Keratinocyte (primary cell): ENCODE measurements at regions not wholly inside any gene's neighbourhood (a gene's known extent, or its start where the extent isn't known, plus 50 kb on each side); places are given as distances from the start of the nearest gene placed in this dataset.

Experiments used
- DNase-seq: peaks from one replicate; pipeline ENCODE4 v3.0.0-alpha.2; 2011; ENCODE audit warnings: low read depth, missing footprints, low spot score
- FAIRE-seq: peaks from 2 replicates; lab custom pipeline; 2011; peaks lifted over from hg19 to GRCh38; lab: Jason Lieb, UNC
- H2AFZ ChIP-seq: 2 replicates; pipeline ENCODE4 v1.6.0; 2012; ENCODE audit warnings: low read length, control low read depth, inconsistent platforms; ENCODE audit not compliant: control insufficient read depth
- H3K27ac ChIP-seq: 2 replicates; pipeline ENCODE4 v1.5.1; 2011; ENCODE audit warnings: low read length; ENCODE audit not compliant: control insufficient read depth, insufficient read depth
- H3K27me3 ChIP-seq: 3 replicates; pipeline ENCODE4 v1.6.0; 2011; ENCODE audit warnings: low read length; ENCODE audit not compliant: control insufficient read depth, insufficient read depth; ENCODE audit errors: extremely low read depth
- H3K36me3 ChIP-seq, 2 experiments: 2 replicates in 1 of 2; 3 replicates in 1 of 2; pipeline ENCODE4 v1.5.1; 2011; ENCODE audit warnings: low read length in 2 of 2, mild to moderate bottlenecking in 1 of 2; ENCODE audit not compliant: control insufficient read depth in 2 of 2, insufficient read depth in 2 of 2; ENCODE audit errors: extremely low read depth in 1 of 2
- H3K4me1 ChIP-seq: 3 replicates; pipeline ENCODE4 v1.5.1; 2011; ENCODE audit warnings: low read length; ENCODE audit not compliant: control insufficient read depth, insufficient read depth; ENCODE audit errors: extremely low read depth
- H3K4me2 ChIP-seq: 3 replicates; pipeline ENCODE4 v1.6.0; 2011; ENCODE audit warnings: low read depth, low read length; ENCODE audit not compliant: control insufficient read depth, insufficient read depth; ENCODE audit errors: extremely low read depth
- H3K4me3 ChIP-seq, 3 experiments: fragments of 200-600 bp in 1 of 3; sonication (generic) in 1 of 3; 2 replicates in 2 of 3; 3 replicates in 1 of 3; pipeline ENCODE4 v1.5.1; 2011 to 2016; ENCODE audit warnings: low read length in 3 of 3, mild to moderate bottlenecking in 3 of 3, control low read depth in 2 of 3, inconsistent platforms in 1 of 3, low read depth in 1 of 3, mixed read lengths in 1 of 3, mixed run types in 1 of 3, moderate library complexity in 1 of 3; ENCODE audit not compliant: control insufficient read depth in 2 of 3, insufficient read depth in 2 of 3; ENCODE audit errors: extremely low read depth in 1 of 3
- H3K79me2 ChIP-seq: 2 replicates; pipeline ENCODE4 v1.6.0; 2012; ENCODE audit warnings: low read length; ENCODE audit not compliant: control insufficient read depth, insufficient read depth
- H3K9ac ChIP-seq: 3 replicates; pipeline ENCODE4 v1.6.0; 2011; ENCODE audit warnings: low read length; ENCODE audit not compliant: control insufficient read depth, insufficient read depth; ENCODE audit errors: extremely low read depth
- H3K9me1 ChIP-seq: 3 replicates; pipeline ENCODE4 v1.6.0; 2011; ENCODE audit warnings: low read length; ENCODE audit not compliant: control insufficient read depth, insufficient read depth; ENCODE audit errors: extremely low read depth
- H3K9me3 ChIP-seq: 2 replicates; pipeline ENCODE4 v1.5.1; 2012; ENCODE audit warnings: low read depth, low read length; ENCODE audit not compliant: control insufficient read depth
- H4K20me1 ChIP-seq: 3 replicates; pipeline ENCODE4 v1.6.0; 2011; ENCODE audit warnings: low read length; ENCODE audit not compliant: control insufficient read depth, insufficient read depth; ENCODE audit errors: extremely low read depth
- EZH2 ChIP-seq: IDR thresholded peaks from one replicate; pipeline ENCODE4 v1.6.1; 2012; ENCODE audit warnings: inconsistent platforms, mild to moderate bottlenecking, low read length, moderate library complexity
- dilution Hi-C: fragments of 300-500 bp; cut with MboI; formaldehyde crosslinking; loops from one replicate; pipeline ENCODE4 v1.7.0; 2020; ENCODE audit warnings: low sequenced_read_pairs; ENCODE audit not compliant: extremely low pct_ligation_motif_present
- TF ChIP-seq, protein P1 (sequence below), 3 experiments: IDR thresholded peaks in 1 of 3; conservative IDR thresholded peaks in 1 of 3; optimal IDR thresholded peaks in 1 of 3; 2 replicates in 2 of 3; 3 replicates in 1 of 3; pipeline versions ENCODE3 to v1.5.1; 2011; ENCODE audit warnings: low read length in 3 of 3, mild to moderate bottlenecking in 3 of 3, moderate library complexity in 2 of 3, control low read depth in 1 of 3, inconsistent platforms in 1 of 3; ENCODE audit not compliant: insufficient read depth in 2 of 3; ENCODE audit errors: extremely low read depth in 1 of 3

DNA sequence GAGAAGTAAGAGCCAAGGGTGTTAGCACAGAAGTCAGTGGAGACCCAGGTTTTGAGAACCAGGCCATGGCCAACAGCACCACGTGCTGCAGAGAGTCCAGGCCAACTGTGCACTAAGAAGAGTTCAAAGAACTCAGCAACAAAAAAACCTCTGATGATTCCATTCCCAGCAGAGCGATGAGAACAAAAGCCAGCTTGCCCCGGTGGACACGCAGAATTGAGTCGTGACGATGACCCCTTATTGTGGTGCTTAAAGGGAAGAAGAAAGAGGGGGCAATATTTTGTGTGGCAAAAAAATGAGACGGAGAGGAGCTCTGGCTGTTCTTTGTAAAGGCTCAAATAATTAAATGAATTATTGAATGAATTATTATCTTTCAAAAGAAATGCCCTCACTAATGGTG lies 468.3 kb upstream of the AUTS2 start:
- Histone ChIP-seq H2AFZ (no peak overlapping the region), H3K4me2 (no peak overlapping the region), H3K36me3 (no peaks in the 10 kb centered on the region), H4K20me1 (no peaks in the 10 kb centered on the region), H3K9me3 (no peaks in the 10 kb centered on the region), H3K4me1 (no peaks in the 10 kb centered on the region), H3K27ac (no peak overlapping the region), H3K9ac (no peak overlapping the region), H3K79me2 (no peaks in the 10 kb centered on the region), H3K9me1 (no peaks in the 10 kb centered on the region), H3K27me3 (no peaks in the 10 kb centered on the region), H3K4me3 (no peak overlapping the region)
- DNase-seq (no peak), FAIRE-seq (no peak)
- dilution Hi-C loops: no loop called here
- TF ChIP-seq, protein P1, sequence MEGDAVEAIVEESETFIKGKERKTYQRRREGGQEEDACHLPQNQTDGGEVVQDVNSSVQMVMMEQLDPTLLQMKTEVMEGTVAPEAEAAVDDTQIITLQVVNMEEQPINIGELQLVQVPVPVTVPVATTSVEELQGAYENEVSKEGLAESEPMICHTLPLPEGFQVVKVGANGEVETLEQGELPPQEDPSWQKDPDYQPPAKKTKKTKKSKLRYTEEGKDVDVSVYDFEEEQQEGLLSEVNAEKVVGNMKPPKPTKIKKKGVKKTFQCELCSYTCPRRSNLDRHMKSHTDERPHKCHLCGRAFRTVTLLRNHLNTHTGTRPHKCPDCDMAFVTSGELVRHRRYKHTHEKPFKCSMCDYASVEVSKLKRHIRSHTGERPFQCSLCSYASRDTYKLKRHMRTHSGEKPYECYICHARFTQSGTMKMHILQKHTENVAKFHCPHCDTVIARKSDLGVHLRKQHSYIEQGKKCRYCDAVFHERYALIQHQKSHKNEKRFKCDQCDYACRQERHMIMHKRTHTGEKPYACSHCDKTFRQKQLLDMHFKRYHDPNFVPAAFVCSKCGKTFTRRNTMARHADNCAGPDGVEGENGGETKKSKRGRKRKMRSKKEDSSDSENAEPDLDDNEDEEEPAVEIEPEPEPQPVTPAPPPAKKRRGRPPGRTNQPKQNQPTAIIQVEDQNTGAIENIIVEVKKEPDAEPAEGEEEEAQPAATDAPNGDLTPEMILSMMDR (optimal IDR thresholded peaks at IDR 0.05 in 1 of 3, IDR thresholded peaks at IDR 0.05 in 1 of 3, conservative IDR thresholded peaks at IDR 0.05 in 1 of 3; ENCODE audit: extremely low read depth in 1 of 3, insufficient read depth in 2 of 3, low read length in 3 of 3): no peak
- no peak for TF ChIP-seq EZH2

DNA sequence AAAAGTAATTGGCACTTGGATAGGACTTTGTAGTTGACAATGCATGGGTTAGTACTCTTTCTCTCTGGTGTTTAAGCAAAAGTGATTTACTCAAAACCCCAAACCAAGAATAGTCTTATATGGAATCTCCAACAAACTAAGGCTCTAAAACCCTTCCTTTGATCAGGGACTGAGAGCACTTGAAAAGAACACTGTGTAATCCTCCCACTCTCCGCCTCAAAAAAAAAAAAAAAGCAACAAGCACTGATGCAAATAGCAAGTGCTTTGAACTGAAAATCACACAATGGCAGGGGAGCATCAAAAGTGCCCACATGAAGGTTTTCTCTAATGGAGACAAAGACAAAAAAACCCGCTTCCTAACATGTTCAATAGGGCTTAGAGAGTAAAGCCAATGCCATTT lies 467.9 kb upstream of the AUTS2 start:
- Histone ChIP-seq H3K4me3 (no peak overlapping the region), H3K36me3 (no peaks in the 10 kb centered on the region), H3K9me1 (no peaks in the 10 kb centered on the region), H4K20me1 (no peaks in the 10 kb centered on the region), H3K4me1 (no peaks in the 10 kb centered on the region), H3K79me2 (no peaks in the 10 kb centered on the region), H3K9ac (no peak overlapping the region), H3K27me3 (no peaks in the 10 kb centered on the region), H3K4me2 (no peak overlapping the region), H2AFZ (no peak overlapping the region), H3K9me3 (no peaks in the 10 kb centered on the region), H3K27ac (no peak overlapping the region)
- DNase-seq (no peak), FAIRE-seq (no peak)
- dilution Hi-C loops: no loop called here
- TF ChIP-seq, protein P1 (optimal IDR thresholded peaks at IDR 0.05 in 1 of 3, IDR thresholded peaks at IDR 0.05 in 1 of 3, conservative IDR thresholded peaks at IDR 0.05 in 1 of 3; ENCODE audit: extremely low read depth in 1 of 3, insufficient read depth in 2 of 3, low read length in 3 of 3): no peak
- TF ChIP-seq EZH2: no peak
